ENCODE measurements at regions not wholly inside any gene's neighbourhood (a gene's known extent, or its start where the extent isn't known, plus 50 kb on each side); places are given as distances from the start of the nearest gene placed in this dataset.
"Not testable (repeated sequence)": the region's sequence is repeated elsewhere in the genome, so short reads cannot be mapped to it uniquely, and the experiment has no call there.

- DNase-seq, result not testable (repeated sequence)
Measured at GRCh38 chr15:37427393-37427792, 327.0 kb upstream of the MEIS2 start.

DNA sequence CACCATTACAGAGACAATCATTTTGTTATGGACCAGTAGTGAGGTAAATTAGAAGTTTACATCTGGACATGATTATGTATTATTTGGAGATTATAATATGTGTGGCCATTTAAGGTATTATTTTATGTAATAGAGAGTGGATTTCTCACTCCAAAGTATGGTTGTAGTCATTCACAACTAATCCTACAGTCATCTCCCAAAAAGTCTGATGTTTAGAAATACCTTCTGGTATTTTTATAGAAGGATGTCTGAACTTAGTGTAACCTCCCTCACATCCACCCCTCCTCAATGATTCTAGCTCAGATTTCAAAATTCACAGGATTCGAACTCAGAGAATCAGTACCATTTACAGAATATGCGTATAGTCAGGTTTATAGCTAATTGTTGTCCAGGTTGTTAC, 346.6 kb upstream of the MEIS2 start:
- DNase-seq, result no peak

DNA sequence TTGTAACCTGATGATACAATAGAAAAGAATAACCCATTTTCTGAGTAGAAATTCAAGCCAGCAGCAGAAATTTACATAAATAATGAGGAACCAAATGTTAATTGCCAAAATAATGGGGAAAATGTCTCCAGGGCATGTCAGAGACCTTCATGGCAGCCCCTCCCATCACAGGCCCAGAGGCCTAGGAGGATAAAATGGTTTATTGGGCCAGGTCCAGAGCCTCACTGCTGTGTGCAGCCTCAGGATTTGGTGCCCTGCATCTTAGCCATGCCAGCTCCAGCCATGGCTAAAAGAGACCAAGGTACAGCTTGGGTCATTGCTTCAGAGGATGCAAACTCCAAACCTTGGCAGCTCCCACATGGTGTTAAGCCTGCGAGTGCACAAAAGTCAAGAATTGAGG, 352.1 kb upstream of the MEIS2 start:
- no peak for DNase-seq

DNA sequence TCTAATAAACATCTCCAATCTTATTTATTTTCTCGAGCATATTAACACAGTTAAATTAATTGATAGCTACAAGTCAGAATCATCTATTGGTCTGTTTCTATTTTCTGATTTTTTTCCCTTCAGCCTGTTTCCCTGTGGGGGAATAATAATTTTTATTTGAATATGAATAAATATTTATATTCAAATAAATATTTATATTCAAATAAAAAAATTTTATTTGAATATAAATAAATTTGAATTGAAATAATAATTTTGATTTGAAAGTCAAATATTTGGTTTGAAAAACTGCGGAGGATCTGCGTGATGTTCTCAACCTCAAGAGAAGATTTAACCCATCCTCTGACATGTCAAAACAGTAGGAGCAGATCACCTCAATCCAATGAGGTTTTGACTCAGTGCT, 380.1 kb upstream of the MEIS2 start:
- DNase-seq, result no peak

DNA sequence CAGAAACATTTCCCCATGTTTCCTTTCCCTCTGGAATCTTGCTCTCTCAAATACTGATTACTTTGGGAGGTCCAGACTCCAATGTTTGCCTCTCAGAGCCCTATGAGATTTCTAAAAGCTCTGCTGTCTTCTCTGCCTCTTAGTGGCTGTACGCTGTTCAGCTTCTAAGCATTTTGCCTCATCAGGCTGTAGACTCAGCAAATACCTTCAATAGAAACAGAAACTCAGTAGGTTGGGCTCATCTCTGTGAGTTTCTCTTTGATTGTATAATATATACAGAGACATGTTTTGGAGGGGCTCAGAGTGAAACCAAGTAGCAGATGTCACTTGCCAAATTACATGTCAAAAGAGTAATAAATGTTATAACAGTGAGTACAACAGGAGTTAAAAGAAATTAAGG, 380.8 kb upstream of the MEIS2 start:
- DNase-seq, result no peak

DNA sequence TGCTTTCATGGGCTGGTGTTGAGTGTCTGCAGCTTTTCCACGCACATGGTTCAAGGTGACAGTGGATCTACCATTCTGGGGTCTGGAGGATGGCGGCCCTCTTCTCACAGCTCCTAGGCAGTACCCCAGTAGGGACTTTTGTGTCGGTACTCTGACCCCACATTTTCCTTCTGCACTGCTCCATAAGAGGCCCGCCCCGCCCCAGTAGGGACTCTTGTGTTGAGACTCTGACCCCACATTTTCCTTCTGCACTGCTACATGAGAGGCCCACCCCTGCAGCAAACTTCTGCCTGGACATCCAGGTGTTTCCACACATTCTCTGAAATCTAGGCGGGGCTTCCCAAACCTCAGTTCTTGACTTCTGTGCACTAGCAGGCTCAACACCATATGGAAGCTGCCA, 383.4 kb upstream of the MEIS2 start:
- no peak for DNase-seq

GRCh38 chr15:37485056-37485455, 384.7 kb upstream of the MEIS2 start:
- no peak for DNase-seq

- no peak for DNase-seq
Measured at GRCh38 chr15:37490707-37491106, 390.4 kb upstream of the MEIS2 start.

GRCh38 chr15:37516621-37517020, 416.3 kb upstream of the MEIS2 start:
- DNase-seq, result no peak

- DNase-seq, result no peak
Measured at GRCh38 chr15:37517191-37517895, 417.0 kb upstream of the MEIS2 start.

GRCh38 chr15:37518436-37518835, 416.0 kb upstream of the TMCO5A start:
- DNase-seq, result no peak

DNA sequence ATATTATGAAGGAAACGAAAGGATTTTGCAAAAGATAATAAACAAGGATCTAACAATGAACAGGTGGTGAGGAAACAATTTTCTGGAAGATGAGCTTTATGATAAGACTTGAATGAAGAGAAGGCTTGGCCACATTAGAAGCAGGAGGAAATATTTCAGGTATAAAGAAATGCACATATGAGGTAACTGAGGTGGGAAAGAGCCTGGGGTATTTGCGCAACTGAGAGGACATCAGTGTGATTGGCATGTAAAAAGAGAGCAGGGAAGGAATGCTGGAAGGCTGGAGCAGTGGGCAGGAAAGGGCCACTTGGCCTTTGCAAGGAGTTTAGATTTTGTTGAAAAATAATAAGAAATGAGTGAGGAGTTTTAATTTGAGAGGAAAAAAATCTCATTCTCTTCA, 414.4 kb upstream of the TMCO5A start:
- DNase-seq, result no peak

GRCh38 chr15:37520882-37521281, 413.6 kb upstream of the TMCO5A start:
- DNase-seq, result no peak

- DNase-seq, result no peak
Measured at GRCh38 chr15:37524601-37525000, 409.8 kb upstream of the TMCO5A start.

DNA sequence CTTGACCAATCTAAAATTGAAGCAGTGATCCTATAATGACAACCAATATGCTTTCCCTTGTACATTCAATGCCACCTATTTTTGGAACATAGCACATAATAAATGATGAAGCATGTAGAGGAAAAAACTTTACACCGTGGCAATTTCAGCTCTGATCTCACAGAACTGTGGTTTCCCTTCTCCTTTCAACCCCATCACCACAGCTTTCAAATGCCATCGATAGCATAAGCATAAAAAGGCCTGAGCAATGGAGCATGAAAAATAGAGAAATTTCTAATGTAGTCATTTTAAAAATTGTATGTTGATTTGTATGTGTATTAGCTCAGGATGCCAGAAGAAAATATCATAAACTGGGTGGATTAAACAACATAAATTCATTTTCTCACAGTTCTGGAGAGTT, 406.0 kb upstream of the TMCO5A start:
- no peak for DNase-seq

DNA sequence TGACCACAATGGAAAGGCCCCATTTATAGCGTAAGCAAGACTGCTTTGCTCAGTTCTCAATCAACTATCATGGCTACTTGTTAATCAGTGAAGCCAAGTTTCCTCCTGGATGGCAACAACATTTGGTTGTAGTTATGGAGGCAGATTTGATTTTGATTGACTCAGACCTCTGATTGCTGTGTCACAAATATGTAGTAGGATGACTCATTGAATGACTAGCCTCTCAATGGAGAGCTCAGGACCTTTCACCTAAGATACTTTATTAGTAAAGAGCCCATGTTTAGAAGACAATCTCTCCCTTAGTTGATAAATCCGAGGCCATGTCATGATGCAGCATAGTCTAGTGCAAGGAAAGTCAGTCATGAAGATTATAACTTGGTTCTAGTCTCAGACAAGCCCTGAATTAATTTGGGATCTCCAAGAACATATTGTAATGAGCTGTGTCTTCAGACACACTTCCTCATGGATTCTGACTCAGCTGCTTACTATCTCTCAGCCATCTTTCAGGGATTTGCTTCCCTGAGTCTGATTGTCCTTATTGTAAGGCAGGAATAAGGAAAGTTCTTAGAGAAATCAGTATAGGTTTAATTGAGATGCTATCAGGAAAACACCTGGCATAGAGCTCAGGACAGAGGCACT, 397.4 kb upstream of the TMCO5A start:
- DNase-seq, result no peak

GRCh38 chr15:37537802-37538201, 396.6 kb upstream of the TMCO5A start:
- no peak for DNase-seq

- no peak for DNase-seq
Measured at GRCh38 chr15:37548116-37548515, 386.3 kb upstream of the TMCO5A start.

DNA sequence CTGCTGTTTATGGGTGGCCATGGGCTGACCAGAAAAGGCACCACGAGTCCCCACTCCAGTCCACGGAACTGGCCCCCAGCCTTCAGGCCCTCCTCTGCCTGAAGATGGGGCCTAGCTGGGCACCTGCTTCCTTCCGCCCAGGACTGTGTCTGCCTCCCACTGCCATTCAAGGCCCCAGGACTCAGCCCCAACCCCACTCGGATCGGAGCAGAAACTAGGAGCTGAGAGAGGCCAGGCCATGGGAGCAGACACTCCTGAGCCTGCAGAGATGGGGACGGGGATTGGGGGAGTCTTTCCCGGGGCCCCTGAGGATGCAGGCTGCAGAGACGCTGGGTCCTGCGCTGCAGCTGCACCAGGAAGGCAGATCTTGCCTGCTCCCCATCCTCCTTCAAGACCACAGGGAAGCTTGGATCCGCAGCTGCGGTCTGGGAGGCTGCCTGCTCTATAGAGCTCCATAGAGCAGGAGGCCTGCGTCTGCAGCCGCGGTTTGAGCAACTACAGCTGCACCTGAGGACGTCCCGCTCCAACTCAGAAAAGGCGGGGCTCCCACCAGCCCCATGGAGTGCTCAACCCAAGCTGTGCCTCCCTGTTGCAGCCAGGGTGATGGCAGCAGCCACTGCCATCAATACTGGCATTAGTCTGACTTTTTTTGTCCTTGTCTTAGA, 383.9 kb upstream of the TMCO5A start:
- no peak for DNase-seq

- no peak for DNase-seq
Measured at GRCh38 chr15:37572401-37572800, 362.0 kb upstream of the TMCO5A start.

DNA sequence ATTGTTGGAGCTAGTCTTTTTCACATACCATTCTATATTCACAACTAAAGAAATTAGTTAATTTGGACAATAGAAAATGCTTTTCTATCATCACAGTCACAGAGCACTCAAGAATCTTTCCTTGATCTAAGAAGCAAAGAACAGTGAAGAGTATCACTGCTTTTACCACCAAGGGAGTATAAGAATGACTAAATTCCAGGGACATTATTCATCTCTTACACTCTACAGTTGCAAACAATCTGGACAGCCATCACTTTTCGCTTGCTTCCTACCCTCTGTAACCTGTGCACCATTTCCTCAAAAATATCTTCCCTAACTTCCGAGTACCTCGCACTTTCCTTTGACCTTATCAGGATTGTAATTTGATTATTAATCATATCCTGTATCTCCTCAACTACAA, 359.5 kb upstream of the TMCO5A start:
- no peak for DNase-seq

DNA sequence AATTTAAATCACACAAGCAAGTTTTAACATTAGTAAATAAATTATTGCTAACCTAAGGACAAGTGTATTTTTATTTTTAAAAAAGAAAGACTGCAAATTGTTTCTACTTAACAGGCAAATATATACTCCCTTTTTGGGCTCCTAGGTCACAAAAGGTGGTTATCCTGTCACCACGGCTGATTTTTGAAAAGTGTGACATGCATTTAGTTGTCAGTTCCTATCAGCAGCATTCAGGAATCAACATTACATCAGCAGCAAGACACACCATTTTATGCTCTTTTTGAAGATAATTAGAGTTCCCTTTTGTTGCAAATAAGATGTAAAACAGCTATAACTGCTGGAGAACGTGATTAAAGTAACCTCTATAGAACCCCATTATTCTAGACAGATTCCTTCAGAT, 357.5 kb upstream of the TMCO5A start:
- no peak for DNase-seq

- no peak for DNase-seq
Measured at GRCh38 chr15:37581866-37582532, 352.4 kb upstream of the TMCO5A start.

- DNase-seq, result no peak
Measured at GRCh38 chr15:37582852-37583251, 351.6 kb upstream of the TMCO5A start.
